Kidney (tissue), 13 donors: ENCODE measurements at regions not wholly inside any gene's neighbourhood (a gene's known extent, or its start where the extent isn't known, plus 50 kb on each side); places are given as distances from the start of the nearest gene placed in this dataset.

Source experiments
- DNase-seq, 5 donors: peaks; one replicate each; pipeline ENCODE4 v3.0.0-alpha.2; 2013 to 2020
- FAIRE-seq: peaks from 2 replicates; lab custom pipeline; 2012; peaks lifted over from hg19 to GRCh38; lab: Jason Lieb, UNC
- H3K27ac ChIP-seq, 2 donors: one replicate each; pipeline ENCODE4 v1.7.0; 2013; ENCODE audit warnings: low read depth in 2 of 2, low read length in 2 of 2, inconsistent platforms in 1 of 2
- H3K27me3 ChIP-seq: one replicate; pipeline ENCODE4 v1.7.1; 2013; ENCODE audit warnings: low read length, inconsistent platforms; ENCODE audit not compliant: control insufficient read depth, insufficient read depth
- H3K36me3 ChIP-seq, 3 donors: one replicate each; pipeline versions ENCODE4 v1.7.0 to v1.7.1; 2013; ENCODE audit warnings: low read length in 3 of 3, control low read depth in 1 of 3, inconsistent platforms in 1 of 3; ENCODE audit not compliant: insufficient read depth in 3 of 3, control insufficient read depth in 2 of 3
- H3K4me1 ChIP-seq, 3 donors: one replicate each; pipeline versions ENCODE4 v1.7.0 to v1.7.1; 2013; ENCODE audit warnings: low read length in 3 of 3, inconsistent platforms in 1 of 3, low read depth in 1 of 3; ENCODE audit not compliant: control insufficient read depth in 2 of 3, insufficient read depth in 2 of 3
- H3K4me3 ChIP-seq, 3 donors: one replicate each; pipeline versions ENCODE4 v1.7.0 to v1.8.1; 2013; ENCODE audit warnings: low read length in 3 of 3, control low read depth in 1 of 3, inconsistent platforms in 1 of 3
- H3K9ac ChIP-seq, 3 donors: one replicate each; pipeline versions ENCODE4 v1.7.0 to v1.7.1; 2013; ENCODE audit warnings: low read length in 3 of 3, control low read depth in 1 of 3, inconsistent platforms in 1 of 3
- H3K9me3 ChIP-seq, 3 donors: one replicate each; pipeline versions ENCODE4 v1.7.0 to v1.7.1; 2013; ENCODE audit warnings: low read length in 3 of 3, control low read depth in 1 of 3, inconsistent platforms in 1 of 3; ENCODE audit not compliant: control insufficient read depth in 2 of 3, insufficient read depth in 1 of 3
- intact Hi-C: fragments of 100-400 bp; cut with DNase I; formaldehyde crosslinking; loops from one replicate; pipeline ENCODE4 v1.11.1; 2022
- TF ChIP-seq, protein P1 (sequence below): IDR thresholded peaks from 3 replicates; pipeline ENCODE4 v1.5.1; 2012; ENCODE audit warnings: mild to moderate bottlenecking, moderate library complexity, borderline replicate concordance; ENCODE audit not compliant: insufficient read depth; ENCODE audit errors: extremely low read depth
- donor health status: control.
- donor health status: control.
- donor health status: control.
- donor health status: control.
- donor health status: control.
- donor health status: DM: yes; HTN: yes; CAD: no.
- donor health status: Normal renal cell carcinoma (clear cell type).

DNA sequence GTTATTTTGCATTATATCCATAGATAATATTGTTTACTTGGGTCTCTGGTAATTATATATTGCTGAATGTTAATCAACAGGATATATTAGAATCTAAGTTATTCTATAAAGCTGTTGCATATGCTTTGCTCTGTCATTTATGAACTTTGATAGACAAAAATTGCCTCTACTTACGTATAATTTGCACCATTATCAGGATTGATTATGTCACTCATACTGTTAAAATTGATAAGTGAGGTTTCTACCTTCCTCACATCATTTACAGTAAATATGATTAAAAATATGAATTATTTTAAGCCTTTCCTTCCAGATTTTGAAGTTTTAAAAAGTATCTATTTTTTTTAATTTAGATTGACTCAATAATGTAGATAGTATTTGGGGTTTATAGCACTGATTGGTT is 1540.4 kb upstream of the PRMT6 start:
- intact Hi-C loops, result no loop called here
- Histone ChIP-seq H3K9me3 (no peaks in the 10 kb centered on the region), H3K36me3 (no peaks in the 10 kb centered on the region), H3K4me1 (no peaks in the 10 kb centered on the region), H3K27ac (no peak overlapping the region), H3K27me3 (no peaks in the 10 kb centered on the region), H3K9ac (no peak overlapping the region), H3K4me3 (no peak overlapping the region)
- peak; percentile 52 for FAIRE-seq
- TF ChIP-seq, protein P1, sequence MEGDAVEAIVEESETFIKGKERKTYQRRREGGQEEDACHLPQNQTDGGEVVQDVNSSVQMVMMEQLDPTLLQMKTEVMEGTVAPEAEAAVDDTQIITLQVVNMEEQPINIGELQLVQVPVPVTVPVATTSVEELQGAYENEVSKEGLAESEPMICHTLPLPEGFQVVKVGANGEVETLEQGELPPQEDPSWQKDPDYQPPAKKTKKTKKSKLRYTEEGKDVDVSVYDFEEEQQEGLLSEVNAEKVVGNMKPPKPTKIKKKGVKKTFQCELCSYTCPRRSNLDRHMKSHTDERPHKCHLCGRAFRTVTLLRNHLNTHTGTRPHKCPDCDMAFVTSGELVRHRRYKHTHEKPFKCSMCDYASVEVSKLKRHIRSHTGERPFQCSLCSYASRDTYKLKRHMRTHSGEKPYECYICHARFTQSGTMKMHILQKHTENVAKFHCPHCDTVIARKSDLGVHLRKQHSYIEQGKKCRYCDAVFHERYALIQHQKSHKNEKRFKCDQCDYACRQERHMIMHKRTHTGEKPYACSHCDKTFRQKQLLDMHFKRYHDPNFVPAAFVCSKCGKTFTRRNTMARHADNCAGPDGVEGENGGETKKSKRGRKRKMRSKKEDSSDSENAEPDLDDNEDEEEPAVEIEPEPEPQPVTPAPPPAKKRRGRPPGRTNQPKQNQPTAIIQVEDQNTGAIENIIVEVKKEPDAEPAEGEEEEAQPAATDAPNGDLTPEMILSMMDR, result no peak
- DNase-seq, result no peak

DNA sequence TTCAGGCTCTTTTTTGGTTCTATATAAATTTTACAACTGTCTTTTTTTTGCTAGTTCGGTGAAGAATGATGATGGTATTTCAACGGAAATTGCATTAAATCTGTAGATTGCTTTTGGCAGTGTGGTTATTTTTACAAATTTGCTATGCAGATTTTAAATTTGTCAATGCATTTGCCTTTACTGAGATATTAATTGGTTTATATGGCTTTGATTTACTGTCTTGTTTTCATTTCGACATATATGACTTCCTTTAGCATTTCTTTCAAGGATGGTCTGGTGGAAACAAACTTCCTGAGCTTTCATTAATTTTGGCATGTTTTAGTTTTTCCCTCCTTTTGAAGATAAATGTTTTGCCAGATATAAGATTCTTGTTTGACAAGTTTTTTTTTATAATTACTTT is 1522.5 kb upstream of the PRMT6 start:
- intact Hi-C loops, result no loop called here
- Histone ChIP-seq H3K27me3 (no peaks in the 10 kb centered on the region), H3K4me3 (no peak overlapping the region), H3K27ac (no peak overlapping the region), H3K36me3 (no peaks in the 10 kb centered on the region), H3K9ac (no peak overlapping the region), H3K9me3 (no peaks in the 10 kb centered on the region), H3K4me1 (no peaks in the 10 kb centered on the region)
- FAIRE-seq, result no peak
- TF ChIP-seq, protein P1, result no peak
- no peak for DNase-seq

DNA sequence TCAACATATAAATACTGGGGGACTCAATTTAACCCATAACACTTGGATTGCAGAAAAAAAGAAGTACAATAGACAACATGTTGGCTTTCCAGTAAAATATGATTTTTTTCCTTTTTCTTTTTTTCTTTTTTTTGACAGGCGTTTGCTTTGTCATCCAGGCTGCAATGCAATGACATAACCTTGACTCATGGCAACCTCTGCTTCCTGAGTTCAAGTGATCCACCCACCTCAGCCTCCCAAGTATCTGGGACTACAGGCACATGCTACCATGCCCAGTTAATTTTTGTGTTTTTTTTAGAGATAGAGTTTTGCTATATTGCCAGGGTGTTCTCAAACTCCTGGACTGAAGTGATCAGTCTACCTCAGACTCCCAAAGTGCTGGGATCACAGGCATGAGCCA is 1512.0 kb upstream of the PRMT6 start:
- no peaks in the 10 kb centered on the region for H3K9me3 ChIP-seq
- FAIRE-seq (no peak), DNase-seq (no peak)
- no peak overlapping the region for H3K27ac ChIP-seq
- TF ChIP-seq, protein P1, result no peak
- no peak overlapping the region for H3K4me3 ChIP-seq
- no peaks in the 10 kb centered on the region for H3K4me1 ChIP-seq
- intact Hi-C loops, result no loop called here
- H3K36me3 ChIP-seq, result no peaks in the 10 kb centered on the region
- H3K9ac ChIP-seq, result no peak overlapping the region
- no peaks in the 10 kb centered on the region for H3K27me3 ChIP-seq

DNA sequence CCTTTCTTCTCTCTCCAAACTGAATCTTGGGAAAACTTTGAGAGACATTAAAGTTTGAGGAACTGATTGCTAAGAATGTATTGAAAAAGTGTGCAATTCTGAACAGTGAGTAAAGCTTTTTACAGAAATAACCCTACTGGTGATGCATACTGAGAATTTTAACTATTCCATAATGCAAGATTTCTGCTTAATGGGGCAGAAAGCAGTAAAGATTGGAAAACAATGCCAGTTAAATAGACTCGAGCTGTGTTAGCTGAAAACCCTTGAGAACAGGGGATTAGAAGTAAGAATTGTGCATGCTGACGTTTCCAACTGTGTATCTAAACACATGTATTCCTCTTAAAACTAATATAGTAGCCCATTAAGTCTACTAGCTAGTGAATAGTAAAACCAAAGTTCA is 1500.2 kb upstream of the PRMT6 start:
- H3K27ac ChIP-seq, result no peak overlapping the region
- no peaks in the 10 kb centered on the region for H3K27me3 ChIP-seq
- DNase-seq (peak in 2 of 5 donors; percentile 7 to 12), FAIRE-seq (no peak)
- no peaks in the 10 kb centered on the region for H3K9me3 ChIP-seq
- no peak overlapping the region for H3K4me3 ChIP-seq
- TF ChIP-seq, protein P1, result no peak
- intact Hi-C loops, result no loop called here
- no peak overlapping the region for H3K9ac ChIP-seq
- no peaks in the 10 kb centered on the region for H3K36me3 ChIP-seq
- no peaks in the 10 kb centered on the region for H3K4me1 ChIP-seq
